BJ (cell line): ENCODE measurements at regions not wholly inside any gene's neighbourhood (a gene's known extent, or its start where the extent isn't known, plus 50 kb on each side); places are given as distances from the start of the nearest gene placed in this dataset.

ENCODE experiments used
- CTCF ChIA-PET: fragments of 350-600 bp; formaldehyde crosslinking; extraction: SDS; loops from one replicate; lab custom pipeline; 2021; ENCODE audit warnings: antibody characterized with exemption, inconsistent platforms; lab: Yijun Ruan, JAX
- POLR2A ChIA-PET: fragments of 300-600 bp; sonication (Branson Sonifier 250); formaldehyde crosslinking; extraction: SDS; loops from one replicate; lab custom pipeline; 2021; ENCODE audit warnings: antibody characterized with exemption; lab: Charles Lee
- DNase-seq: peaks from one replicate; pipeline ENCODE4 v3.0.0-alpha.2; 2011; ENCODE audit warnings: low read depth
- H3K27me3 ChIP-seq: 2 replicates; pipeline ENCODE4 v1.6.0; 2011; ENCODE audit warnings: low read length; ENCODE audit not compliant: control insufficient read depth, insufficient read depth
- H3K36me3 ChIP-seq: 2 replicates; pipeline ENCODE4 v1.5.1; 2011; ENCODE audit warnings: low read length; ENCODE audit not compliant: control insufficient read depth, insufficient read depth
- H3K4me3 ChIP-seq: 2 replicates; pipeline ENCODE4 v1.5.1; 2011; ENCODE audit warnings: low read depth, mild to moderate bottlenecking, control low read depth, low read length
- TF ChIP-seq, protein P1 (sequence below): IDR thresholded peaks from 2 replicates; pipeline ENCODE4 v1.5.1; 2011; ENCODE audit warnings: low read depth, mild to moderate bottlenecking, control low read depth, inconsistent platforms, low read length, moderate library complexity; ENCODE audit not compliant: insufficient read depth

DNA sequence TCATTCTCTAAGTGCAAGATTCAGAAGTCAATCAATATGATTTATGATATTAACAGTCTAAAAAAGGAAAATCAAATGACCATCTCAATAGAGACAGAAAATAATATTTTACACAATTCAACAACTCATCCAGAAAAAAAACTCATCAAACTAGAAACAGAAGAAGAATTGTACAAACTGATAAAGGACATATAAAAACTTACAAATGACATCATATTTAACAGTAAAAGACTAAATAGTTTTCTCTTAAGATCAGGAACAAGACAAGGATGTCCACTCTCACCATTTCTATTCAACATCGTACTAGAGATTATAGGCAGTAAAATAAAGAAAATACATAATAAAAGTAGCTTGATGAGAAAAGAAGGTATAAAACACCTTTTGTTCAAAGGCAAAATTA, 527.3 kb downstream of the DACH1 start:
- ChIA-PET POLR2A (no interaction called here), CTCF (no interaction called here)
- TF ChIP-seq, protein P1, sequence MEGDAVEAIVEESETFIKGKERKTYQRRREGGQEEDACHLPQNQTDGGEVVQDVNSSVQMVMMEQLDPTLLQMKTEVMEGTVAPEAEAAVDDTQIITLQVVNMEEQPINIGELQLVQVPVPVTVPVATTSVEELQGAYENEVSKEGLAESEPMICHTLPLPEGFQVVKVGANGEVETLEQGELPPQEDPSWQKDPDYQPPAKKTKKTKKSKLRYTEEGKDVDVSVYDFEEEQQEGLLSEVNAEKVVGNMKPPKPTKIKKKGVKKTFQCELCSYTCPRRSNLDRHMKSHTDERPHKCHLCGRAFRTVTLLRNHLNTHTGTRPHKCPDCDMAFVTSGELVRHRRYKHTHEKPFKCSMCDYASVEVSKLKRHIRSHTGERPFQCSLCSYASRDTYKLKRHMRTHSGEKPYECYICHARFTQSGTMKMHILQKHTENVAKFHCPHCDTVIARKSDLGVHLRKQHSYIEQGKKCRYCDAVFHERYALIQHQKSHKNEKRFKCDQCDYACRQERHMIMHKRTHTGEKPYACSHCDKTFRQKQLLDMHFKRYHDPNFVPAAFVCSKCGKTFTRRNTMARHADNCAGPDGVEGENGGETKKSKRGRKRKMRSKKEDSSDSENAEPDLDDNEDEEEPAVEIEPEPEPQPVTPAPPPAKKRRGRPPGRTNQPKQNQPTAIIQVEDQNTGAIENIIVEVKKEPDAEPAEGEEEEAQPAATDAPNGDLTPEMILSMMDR = no peak
- no peak for DNase-seq
- Histone ChIP-seq H3K27me3 (no peaks in the 10 kb centered on the region), H3K4me3 (no peak overlapping the region), H3K36me3 (no peaks in the 10 kb centered on the region)

DNA sequence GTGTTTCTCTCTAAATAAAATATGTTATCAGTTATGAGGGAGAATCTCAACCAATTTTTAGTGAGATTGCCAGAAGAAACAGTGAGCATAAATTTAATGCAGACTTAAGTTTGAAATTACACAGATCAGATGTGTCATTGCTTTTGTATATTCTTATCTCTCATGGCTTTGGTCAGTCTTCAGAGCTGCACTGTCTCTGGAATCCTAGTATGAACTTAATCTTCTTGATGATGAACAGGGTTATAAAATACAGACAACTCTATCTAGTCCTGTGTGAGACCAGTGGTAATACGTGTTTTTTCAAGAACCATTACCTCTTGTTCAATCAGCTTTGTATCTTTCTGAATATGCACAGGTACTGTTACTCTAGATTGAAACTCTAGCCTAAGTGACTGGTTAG, 528.0 kb downstream of the DACH1 start:
- CTCF ChIA-PET = no interaction called here
- H3K4me3 ChIP-seq = no peak overlapping the region
- H3K27me3 ChIP-seq = no peaks in the 10 kb centered on the region
- H3K36me3 ChIP-seq = no peaks in the 10 kb centered on the region
- TF ChIP-seq, protein P1 = no peak
- DNase-seq = no peak
- POLR2A ChIA-PET = no interaction called here

DNA sequence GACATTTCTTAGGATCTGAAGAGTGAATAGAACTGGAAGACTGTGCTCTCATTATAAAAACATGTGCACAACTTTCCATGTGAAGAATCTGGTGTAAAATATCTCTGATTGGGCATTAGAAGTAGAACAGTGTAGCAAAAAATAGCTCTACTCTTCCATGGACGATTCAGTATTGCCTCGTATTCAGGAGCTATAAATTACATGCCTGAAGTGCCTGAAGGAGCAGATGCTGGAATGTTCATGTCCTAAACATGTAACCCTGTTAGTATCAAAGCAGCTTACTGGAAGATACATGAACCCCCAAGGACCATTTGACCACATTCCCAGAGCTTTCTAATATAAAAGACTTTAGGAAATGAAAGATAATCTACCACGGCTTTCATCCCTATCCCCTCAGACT, 528.9 kb downstream of the DACH1 start:
- no peaks in the 10 kb centered on the region for H3K36me3 ChIP-seq
- TF ChIP-seq, protein P1 = no peak
- DNase-seq = no peak
- ChIA-PET CTCF (interaction anchor here (0.7 kb wide), 1 partner anchor 918 kb away, joined by 3 read pairs; no protein-coding TSS in a partner anchor), POLR2A (no interaction called here)
- H3K4me3 ChIP-seq = no peak overlapping the region
- no peaks in the 10 kb centered on the region for H3K27me3 ChIP-seq

DNA sequence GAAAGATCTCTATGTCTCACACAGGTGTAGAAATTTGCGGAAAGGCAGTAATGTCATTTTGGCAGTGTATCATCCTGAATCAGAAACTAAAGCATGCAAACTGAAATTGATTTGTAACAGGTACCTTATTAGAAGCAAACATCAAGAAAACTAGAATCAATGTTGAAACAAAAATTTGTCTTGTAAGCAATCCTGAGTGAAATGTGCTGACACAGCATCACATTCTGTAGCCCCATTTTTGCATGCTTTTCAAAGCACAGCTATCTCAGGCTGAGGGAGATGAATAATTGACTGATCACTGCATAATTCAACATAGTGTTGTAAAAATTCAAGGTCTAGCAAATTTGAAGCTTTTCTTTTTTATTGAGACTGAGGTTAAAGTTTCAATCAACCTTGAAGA, 539.7 kb downstream of the DACH1 start:
- no peaks in the 10 kb centered on the region for H3K36me3 ChIP-seq
- DNase-seq = no peak
- ChIA-PET POLR2A (no interaction called here), CTCF (no interaction called here)
- no peak overlapping the region for H3K4me3 ChIP-seq
- TF ChIP-seq, protein P1 = no peak
- no peaks in the 10 kb centered on the region for H3K27me3 ChIP-seq

DNA sequence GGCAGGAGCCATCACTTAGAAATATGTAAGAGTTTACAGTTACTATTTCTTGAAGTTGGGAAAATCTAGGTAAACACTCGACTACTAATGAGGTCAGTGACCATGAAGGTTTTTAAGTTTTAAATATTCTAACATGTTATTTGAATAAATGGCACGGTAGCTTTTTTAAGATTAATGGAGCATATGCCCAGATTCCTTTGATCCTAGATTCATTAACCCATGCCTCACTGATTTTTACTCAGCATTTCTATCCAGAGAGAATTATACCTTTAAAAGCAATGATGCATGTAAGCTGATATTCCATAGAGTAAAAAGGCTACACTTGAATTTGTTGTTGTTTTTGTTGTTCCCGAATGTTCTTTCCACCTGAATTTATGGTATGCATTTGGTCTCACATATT, 541.4 kb downstream of the DACH1 start:
- H3K27me3 ChIP-seq = no peaks in the 10 kb centered on the region
- ChIA-PET CTCF (no interaction called here), POLR2A (no interaction called here)
- DNase-seq = no peak
- TF ChIP-seq, protein P1 = no peak
- no peak overlapping the region for H3K4me3 ChIP-seq
- no peaks in the 10 kb centered on the region for H3K36me3 ChIP-seq
